ENCODE measurements at regions not wholly inside any gene's neighbourhood (a gene's known extent, or its start where the extent isn't known, plus 50 kb on each side); places are given as distances from the start of the nearest gene placed in this dataset.

DNA sequence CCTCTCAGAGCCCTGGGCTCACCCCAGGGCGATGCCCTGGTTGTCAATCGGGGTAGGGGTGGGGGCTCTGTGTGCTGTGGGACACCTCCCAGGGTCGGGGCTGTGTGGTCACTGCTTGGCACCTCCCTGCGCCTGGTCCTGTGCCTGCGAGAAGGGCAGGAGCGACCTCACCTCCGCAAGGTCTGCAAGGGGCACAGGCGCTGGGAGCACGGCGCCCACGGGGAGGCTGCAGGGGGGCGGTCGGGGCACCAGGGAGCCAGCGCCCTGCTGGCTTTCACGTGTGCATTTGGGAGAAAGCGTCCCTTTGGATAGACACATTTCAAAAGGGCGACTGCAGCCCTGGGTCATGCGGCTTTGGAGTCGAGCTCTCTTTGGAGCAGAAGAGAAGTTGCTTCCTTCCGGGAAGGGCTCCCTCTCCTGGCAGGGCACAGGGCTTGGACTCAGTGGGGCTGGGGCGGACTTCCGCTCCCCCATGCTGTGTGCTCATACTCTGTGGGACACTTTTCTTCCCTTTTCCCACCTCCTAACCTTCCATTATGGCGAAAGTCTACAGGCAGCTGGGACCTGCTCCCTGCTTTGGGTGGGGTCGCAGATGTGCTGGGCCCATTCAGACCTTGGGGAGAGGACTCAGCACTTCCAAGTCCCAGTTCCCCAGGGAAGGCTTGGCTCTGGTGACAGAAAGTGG, 52.9 kb upstream of the SLC28A3 start:
- no peak for FAIRE-seq

GRCh38 chr9:84394036-84394435, 53.5 kb upstream of the SLC28A3 start:
- H3K4me3 ChIP-seq (ENCODE audit: low read depth, low read length) = no peak overlapping the region
- no peak for FAIRE-seq
- no peaks in the 10 kb centered on the region for H3K36me3 ChIP-seq (ENCODE audit: control insufficient read depth, insufficient read depth, low read length)
- TF ChIP-seq, protein P1, sequence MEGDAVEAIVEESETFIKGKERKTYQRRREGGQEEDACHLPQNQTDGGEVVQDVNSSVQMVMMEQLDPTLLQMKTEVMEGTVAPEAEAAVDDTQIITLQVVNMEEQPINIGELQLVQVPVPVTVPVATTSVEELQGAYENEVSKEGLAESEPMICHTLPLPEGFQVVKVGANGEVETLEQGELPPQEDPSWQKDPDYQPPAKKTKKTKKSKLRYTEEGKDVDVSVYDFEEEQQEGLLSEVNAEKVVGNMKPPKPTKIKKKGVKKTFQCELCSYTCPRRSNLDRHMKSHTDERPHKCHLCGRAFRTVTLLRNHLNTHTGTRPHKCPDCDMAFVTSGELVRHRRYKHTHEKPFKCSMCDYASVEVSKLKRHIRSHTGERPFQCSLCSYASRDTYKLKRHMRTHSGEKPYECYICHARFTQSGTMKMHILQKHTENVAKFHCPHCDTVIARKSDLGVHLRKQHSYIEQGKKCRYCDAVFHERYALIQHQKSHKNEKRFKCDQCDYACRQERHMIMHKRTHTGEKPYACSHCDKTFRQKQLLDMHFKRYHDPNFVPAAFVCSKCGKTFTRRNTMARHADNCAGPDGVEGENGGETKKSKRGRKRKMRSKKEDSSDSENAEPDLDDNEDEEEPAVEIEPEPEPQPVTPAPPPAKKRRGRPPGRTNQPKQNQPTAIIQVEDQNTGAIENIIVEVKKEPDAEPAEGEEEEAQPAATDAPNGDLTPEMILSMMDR (IDR thresholded peaks at IDR 0.05; ENCODE audit: insufficient read depth, low read length, severe bottlenecking) = no peak
- DNase-seq (ENCODE audit: low read depth) = no peak
- H3K27me3 ChIP-seq (ENCODE audit: control insufficient read depth, insufficient read depth, low read length) = no peaks in the 10 kb centered on the region

More for the DNA sequence above, 52.9 kb upstream of the SLC28A3 start:
- Histone ChIP-seq H3K27me3 (ENCODE audit: control insufficient read depth, insufficient read depth, low read length) (no peaks in the 10 kb centered on the region), H3K4me3 (ENCODE audit: low read depth, low read length) (no peak overlapping the region), H3K36me3 (ENCODE audit: control insufficient read depth, insufficient read depth, low read length) (no peaks in the 10 kb centered on the region)
- DNase-seq (ENCODE audit: low read depth) = no peak
- TF ChIP-seq, protein P1 (IDR thresholded peaks at IDR 0.05; ENCODE audit: insufficient read depth, low read length, severe bottlenecking) = no peak

GRCh38 chr9:84397151-84397728, 56.7 kb upstream of the SLC28A3 start:
- Histone ChIP-seq H3K4me3 (ENCODE audit: low read depth, low read length) (no peak overlapping the region), H3K27me3 (ENCODE audit: control insufficient read depth, insufficient read depth, low read length) (no peaks in the 10 kb centered on the region), H3K36me3 (ENCODE audit: control insufficient read depth, insufficient read depth, low read length) (no peaks in the 10 kb centered on the region)
- DNase-seq (ENCODE audit: low read depth) (peak; percentile 56), FAIRE-seq (no peak)
- TF ChIP-seq, protein P1 (IDR thresholded peaks at IDR 0.05; ENCODE audit: insufficient read depth, low read length, severe bottlenecking) = peak; percentile 81

- Histone ChIP-seq H3K4me3 (ENCODE audit: low read depth, low read length) (no peak overlapping the region), H3K36me3 (ENCODE audit: control insufficient read depth, insufficient read depth, low read length) (no peaks in the 10 kb centered on the region), H3K27me3 (ENCODE audit: control insufficient read depth, insufficient read depth, low read length) (no peaks in the 10 kb centered on the region)
- TF ChIP-seq, protein P1 (IDR thresholded peaks at IDR 0.05; ENCODE audit: insufficient read depth, low read length, severe bottlenecking) = no peak
- no peak for FAIRE-seq
- peak; percentile 62 for DNase-seq (ENCODE audit: low read depth)
Measured at GRCh38 chr9:84397822-84398221, 57.3 kb upstream of the SLC28A3 start.

- Histone ChIP-seq H3K4me3 (ENCODE audit: low read depth, low read length) (no peak overlapping the region), H3K27me3 (ENCODE audit: control insufficient read depth, insufficient read depth, low read length) (no peaks in the 10 kb centered on the region), H3K36me3 (ENCODE audit: control insufficient read depth, insufficient read depth, low read length) (no peaks in the 10 kb centered on the region)
- TF ChIP-seq, protein P1 (IDR thresholded peaks at IDR 0.05; ENCODE audit: insufficient read depth, low read length, severe bottlenecking) = no peak
- DNase-seq (ENCODE audit: low read depth) (no peak), FAIRE-seq (no peak)
Measured at GRCh38 chr9:84402517-84402916, 62.0 kb upstream of the SLC28A3 start.

Data from bronchial epithelial cell (primary cell).